Epithelial cell of proximal tubule (primary cell): ENCODE measurements at regions not wholly inside any gene's neighbourhood (a gene's known extent, or its start where the extent isn't known, plus 50 kb on each side); places are given as distances from the start of the nearest gene placed in this dataset.

ENCODE experiments used
- DNase-seq: peaks from one replicate; pipeline ENCODE4 v3.0.0-alpha.2; 2011; ENCODE audit warnings: low read depth
- H3K4me3 ChIP-seq: 2 replicates; pipeline ENCODE4 v1.5.1; 2011; ENCODE audit warnings: low read depth, mild to moderate bottlenecking, low read length
- TF ChIP-seq, protein P1 (sequence below): conservative IDR thresholded peaks from 2 replicates; pipeline ENCODE4 v1.5.1; 2012; ENCODE audit warnings: low read depth, mild to moderate bottlenecking, low read length

DNA sequence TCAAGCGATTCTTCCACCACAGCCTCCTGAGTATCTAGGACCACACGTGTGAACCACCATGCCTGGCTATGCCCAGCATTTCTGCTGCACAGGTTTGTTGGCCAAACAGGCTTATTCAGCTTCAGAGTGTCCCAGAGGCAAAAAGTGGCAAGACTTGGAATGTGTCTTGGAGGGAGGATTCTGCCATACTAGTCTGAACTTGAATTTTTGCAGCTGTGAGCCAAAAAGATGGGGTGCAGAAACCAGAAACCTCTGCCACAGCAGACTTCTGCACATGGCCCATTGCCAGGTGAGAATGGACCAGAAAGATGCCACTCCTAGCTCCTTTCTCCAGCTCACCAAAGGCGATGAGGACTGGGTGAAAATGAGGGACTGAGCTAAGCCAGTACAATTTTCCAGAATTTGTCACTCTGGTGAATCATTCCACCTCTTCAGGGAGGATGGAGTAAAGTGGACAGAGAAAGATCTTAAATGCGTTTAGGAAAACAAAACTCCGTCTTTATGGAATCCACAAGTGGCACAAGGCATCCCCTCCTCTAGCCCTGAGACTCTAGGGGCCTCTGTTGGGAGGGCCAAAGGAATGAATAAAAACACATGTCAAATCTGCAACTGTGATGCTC is 369.1 kb upstream of the CLNK start:
- no peak for DNase-seq
- TF ChIP-seq, protein P1, sequence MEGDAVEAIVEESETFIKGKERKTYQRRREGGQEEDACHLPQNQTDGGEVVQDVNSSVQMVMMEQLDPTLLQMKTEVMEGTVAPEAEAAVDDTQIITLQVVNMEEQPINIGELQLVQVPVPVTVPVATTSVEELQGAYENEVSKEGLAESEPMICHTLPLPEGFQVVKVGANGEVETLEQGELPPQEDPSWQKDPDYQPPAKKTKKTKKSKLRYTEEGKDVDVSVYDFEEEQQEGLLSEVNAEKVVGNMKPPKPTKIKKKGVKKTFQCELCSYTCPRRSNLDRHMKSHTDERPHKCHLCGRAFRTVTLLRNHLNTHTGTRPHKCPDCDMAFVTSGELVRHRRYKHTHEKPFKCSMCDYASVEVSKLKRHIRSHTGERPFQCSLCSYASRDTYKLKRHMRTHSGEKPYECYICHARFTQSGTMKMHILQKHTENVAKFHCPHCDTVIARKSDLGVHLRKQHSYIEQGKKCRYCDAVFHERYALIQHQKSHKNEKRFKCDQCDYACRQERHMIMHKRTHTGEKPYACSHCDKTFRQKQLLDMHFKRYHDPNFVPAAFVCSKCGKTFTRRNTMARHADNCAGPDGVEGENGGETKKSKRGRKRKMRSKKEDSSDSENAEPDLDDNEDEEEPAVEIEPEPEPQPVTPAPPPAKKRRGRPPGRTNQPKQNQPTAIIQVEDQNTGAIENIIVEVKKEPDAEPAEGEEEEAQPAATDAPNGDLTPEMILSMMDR, result no peak

DNA sequence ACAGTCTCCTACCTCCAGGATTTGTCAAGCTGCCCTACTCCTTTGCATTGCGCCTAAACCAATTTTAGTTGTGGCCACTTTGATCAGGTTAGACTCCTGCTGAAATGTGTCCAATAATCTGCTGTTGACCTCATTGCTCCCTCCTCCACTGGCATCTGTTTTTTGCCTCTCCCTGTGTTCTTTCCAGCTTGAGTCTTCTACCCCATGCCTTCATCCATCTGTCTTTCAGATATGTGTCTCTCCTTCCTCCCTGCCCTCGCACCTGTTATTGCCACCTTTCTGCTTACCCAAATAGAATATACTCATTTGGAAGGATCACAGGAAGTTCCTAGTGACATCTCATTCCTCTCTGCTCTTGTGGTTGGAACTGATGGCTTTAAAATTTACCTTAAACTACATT is 366.6 kb upstream of the CLNK start:
- H3K4me3 ChIP-seq, result no peak overlapping the region
- TF ChIP-seq, protein P1, result no peak
- DNase-seq, result no peak

More for the DNA sequence above, 369.1 kb upstream of the CLNK start:
- no peak overlapping the region for H3K4me3 ChIP-seq

- H3K4me3 ChIP-seq, result no peak overlapping the region
- DNase-seq, result no peak
- TF ChIP-seq, protein P1, result no peak
These were observed 366.2 kb upstream of the CLNK start for GRCh38 chr4:11050766-11051165.

GRCh38 chr4:11049001-11049400 is 364.4 kb upstream of the CLNK start:
- TF ChIP-seq, protein P1, result no peak

DNA sequence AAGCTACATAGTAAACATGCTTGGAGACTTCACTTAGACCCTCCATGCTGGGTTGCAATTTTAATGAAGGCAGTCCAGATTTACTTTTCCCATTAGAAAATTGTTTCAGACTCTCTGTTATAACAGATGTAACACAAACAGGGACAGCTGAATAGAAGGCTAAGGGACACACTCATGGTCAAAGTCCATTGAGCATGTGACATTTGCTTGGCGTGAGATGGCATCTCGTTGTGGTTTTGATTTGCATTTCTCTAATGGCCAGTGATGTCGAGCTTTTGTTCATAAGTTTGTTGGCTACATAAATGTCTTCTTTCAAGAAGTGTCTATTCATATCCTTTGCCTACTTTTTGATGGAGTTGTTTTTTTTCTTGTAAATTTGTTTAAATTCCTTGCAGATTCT is 358.2 kb upstream of the CLNK start:
- TF ChIP-seq, protein P1, result no peak
- no peak overlapping the region for H3K4me3 ChIP-seq
- DNase-seq, result no peak

More at GRCh38 chr4:11049001-11049400, 364.4 kb upstream of the CLNK start:
- DNase-seq, result no peak
- H3K4me3 ChIP-seq, result no peak overlapping the region

GRCh38 chr4:11039634-11040131 is 355.1 kb upstream of the CLNK start:
- TF ChIP-seq, protein P1, result no peak
- no peak for DNase-seq
- H3K4me3 ChIP-seq, result no peak overlapping the region

DNA sequence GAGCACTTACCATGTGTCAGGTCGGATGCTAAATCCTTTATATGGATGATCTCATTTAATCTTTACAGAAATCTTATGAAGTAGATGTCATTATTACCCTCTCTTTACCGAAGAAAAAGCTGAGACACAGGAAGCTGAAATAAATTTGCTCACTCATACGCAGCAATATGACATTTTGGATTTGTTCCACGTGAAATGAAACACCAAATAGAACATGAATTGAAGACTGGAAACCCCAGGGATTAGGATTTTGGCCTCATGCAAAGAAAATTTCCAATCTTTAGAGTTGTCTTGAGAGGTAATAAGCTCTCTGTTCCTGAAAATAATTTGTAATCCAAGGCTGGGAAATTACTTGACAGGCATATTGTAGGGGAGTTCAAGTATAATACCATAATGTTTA is 354.4 kb upstream of the CLNK start:
- TF ChIP-seq, protein P1, result no peak
- no peak overlapping the region for H3K4me3 ChIP-seq
- no peak for DNase-seq
